ENCODE measurements at regions not wholly inside any gene's neighbourhood (a gene's known extent, or its start where the extent isn't known, plus 50 kb on each side); places are given as distances from the start of the nearest gene placed in this dataset.
"Not testable (repeated sequence)": the region's sequence is repeated elsewhere in the genome, so short reads cannot be mapped to it uniquely, and the experiment has no call there.

DNA sequence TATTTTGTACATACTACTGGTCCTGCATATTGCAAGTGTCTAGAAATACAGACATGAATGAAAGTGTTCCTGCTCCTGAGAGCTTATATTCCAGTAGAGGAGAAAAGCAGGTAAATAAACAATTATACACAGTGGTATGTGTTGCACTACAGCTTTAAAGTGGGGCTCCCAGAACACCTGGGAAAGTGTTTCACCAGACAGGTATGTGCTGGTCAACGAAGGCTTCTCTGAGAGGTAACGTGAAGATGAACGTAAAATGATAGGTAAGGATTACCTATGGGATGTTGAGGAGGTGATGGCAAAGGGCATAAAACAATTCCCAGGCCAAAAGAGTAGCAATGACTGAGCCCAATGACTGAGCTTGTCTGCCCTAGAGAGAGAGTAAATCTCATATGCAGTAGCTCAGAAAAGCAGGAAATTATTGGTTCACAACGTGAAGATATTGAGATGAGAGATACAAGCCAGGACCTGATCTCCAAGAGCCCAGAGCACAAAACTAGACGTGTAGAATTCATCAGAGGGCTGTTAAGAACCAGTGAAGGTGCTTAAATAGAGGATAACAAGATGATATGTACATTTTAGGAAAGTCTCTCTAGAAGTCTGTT, 459.1 kb upstream of the BCHE start:
- DNase-seq, result no peak

DNA sequence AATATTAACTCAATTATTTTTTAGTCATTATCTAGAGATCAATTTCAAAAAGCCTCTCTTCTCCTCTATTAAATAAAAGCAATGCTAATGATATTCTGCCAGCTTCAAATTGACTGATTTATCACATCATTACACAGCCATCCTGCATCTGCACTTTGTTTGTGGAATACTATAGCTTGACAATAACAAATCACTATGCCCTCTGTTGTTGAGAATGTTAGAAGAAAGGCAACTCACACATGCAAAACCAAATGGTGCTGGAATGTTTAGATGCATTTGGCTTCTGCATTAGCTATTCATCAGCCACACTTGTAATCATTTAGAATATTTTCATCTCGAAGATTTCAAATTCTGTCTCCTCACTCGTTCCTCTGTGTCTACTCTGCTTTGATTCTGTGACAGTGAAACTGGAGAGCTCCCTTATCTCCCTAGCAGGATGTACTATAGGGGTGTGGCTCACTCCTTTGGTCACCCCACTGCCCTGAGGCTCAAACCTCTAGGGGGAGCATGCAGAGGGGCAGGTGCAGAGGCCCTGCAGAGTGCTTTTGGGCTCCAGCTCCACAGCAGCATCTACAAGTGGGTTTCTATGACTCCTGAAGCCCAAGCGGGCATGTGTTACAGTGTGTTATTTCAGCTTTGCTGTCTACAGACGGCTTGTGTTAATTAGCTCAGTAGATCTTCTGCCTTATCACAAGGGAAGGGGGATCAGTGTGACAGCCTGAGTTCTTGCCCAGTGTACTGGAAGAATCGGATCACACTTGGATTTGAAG, 454.1 kb upstream of the BCHE start:
- peak; percentile 74 for DNase-seq

DNA sequence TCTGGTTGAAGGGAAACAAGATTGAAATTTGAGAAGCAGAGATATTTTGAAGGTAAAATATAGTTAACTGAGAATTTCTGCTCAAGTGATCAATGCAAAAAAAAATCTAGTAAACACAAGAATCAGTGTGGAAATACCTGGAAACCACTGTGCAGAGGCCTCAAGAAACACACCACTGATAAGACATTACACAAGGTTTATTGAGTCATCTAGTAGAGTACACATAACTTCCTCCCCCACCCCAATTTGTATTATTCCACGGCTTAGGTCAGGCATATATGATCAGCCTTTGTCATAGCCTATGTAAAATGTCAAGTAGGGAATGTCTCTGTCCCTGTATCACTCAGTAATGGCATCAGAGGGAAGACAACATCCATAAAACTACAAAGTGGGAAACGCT, 447.8 kb upstream of the BCHE start:
- DNase-seq, result no peak

DNA sequence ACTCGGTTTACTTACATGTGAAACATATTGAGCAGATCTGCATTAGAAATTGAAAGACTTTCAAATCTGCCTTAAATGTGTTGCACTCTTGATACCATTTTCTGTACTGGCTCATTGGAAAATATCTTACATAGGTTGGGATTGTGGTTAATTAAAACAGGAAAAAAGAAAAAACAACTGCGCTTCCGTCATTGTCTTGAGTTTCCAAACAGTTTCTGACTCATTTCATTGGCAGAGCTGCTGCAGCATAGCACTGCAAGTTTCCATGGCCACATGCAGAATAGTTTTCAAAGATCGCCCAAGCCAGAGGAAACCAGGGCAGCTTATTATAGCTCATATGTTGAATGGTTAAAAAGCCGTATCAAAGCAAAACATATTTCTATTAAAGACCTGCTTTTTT, 446.6 kb upstream of the BCHE start:
- no peak for DNase-seq

DNA sequence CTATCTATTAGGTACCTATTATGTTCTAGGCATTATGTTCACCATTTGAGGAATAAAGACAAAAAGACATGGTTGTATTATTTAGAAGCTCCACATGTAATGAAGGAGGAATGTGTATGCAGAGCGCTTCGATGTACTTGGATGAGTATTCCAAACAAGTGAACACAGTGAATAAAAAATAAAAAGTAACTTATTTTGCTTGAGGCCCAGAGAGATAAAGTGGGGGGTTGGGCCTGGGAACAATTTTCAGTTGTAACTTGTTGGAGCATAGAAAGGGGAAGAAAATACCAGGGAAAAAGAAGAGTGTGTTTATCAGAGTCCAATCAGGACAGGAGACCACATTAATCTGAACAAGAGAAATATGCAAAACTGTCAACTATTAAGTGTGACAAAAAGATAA, 445.7 kb upstream of the BCHE start:
- DNase-seq, result no peak

DNA sequence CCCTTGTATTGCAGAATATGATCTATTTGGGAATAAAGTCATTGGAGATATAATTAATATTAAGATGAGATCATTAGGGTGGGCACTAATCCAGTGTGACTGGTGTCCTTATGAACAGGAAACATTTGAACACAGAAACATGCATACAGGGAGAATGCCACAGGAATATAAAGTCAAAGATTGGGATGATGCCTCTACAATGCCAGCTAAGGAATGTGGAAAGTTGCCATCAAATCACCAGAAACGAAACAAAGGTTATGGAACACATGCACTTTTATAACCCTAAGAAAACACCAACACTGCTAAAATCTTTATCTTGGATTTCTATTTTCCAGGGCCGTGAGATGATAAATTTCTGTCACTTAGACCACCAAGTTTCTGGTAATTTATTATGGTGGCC, 442.4 kb upstream of the BCHE start:
- DNase-seq, result no peak

DNA sequence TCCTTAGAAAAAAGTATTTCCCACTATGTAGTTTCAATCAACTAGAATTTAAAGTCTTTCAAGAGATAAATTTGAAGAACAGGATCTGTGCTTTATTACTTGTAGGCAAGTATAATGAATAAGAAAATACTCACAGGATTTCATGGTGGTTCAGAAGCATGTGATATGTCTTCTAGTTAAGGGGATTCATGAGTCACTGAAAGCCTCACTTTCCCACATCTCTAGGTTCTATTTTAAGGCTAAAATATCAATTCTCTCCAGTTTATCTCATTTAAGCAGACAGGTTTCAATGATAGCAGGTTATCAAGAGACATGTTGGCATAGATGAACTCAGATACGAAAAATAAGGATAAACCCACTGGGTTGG, 437.8 kb upstream of the BCHE start:
- no peak for DNase-seq

DNA sequence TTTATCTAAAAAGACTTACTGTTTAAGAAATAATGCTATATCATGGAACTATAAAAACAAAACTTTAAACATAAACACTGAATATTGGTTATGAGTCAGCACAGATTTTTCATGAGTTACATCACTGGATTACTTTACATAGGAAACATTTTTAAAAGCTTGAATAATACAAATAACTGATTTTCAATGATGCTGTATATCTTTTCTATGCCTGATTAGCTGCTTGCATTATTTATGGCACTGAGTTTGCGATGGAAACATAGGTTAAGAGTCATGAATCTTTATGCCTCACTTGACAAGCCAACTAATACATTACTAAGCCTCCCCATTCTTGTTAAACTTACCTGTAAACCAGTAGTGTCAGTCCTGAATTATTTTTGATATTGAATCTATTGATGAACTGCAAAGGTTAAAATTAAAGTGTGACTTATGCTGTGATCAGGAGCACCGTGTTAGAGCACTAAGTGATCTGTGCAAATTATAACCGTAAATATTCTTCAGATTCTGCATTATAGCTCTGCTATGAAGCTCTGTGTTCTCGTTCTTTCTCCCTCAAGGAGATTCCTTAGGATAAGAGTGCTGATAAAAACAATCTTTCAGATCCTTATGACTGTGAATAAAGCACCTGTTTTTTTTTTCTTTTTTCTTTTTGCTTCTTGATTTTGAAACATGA, 437.3 kb upstream of the BCHE start:
- DNase-seq, result no peak

DNA sequence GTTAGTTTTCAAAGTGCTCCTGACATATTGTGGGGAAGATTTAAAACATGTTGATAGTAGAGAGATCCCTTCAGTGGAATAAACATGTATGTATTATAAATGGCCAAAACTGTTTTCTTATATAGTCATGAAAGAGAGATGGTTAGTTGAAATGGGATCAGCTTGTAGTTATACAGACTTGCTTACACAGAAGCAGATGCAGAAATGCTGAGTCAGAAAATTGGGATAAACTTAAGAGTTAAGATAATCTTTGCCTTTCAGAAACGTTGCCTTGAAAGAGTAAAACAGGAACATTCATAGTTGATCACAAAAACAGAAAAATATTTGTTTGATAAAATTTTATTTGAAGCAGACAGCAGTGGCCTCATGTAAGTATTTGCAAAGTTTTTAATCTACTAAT, 433.2 kb upstream of the BCHE start:
- no peak for DNase-seq

DNA sequence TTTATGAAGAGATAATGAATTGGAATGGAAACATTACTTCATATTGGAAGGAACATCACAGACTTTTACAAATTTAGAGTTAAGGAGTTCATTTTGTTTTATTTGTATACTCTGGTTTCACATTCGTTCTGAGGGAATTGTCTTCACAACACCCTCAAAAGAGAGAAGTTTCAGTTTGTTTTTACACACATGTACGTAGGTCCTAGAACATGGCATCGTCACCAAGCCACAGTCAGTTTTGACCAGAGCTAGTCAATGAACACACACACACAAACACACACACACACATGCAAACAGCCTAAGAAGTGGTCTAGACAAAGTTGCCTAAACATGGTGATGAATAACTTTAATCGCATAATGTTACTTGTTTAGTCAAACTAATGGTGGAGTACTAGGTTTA, 427.9 kb upstream of the BCHE start:
- no peak for DNase-seq

DNA sequence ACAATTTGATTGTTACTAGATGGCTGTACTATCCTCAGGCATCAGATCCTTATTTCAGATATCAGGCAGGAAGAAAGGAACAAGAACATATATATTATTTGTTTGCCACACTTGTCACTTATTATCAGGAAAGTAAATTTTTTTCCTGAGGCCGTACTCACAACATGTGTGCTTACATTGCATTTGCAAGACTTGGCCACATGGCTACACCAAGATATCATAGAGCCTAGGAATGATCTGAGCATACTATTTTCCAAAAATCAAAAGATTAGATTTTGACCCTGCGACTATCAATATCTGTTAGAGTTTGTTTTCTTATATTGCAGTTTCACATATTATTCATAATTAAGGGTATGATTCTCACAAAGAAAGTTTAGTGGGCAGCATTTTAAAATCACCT, 426.2 kb upstream of the BCHE start:
- peak; percentile 36 for DNase-seq

DNA sequence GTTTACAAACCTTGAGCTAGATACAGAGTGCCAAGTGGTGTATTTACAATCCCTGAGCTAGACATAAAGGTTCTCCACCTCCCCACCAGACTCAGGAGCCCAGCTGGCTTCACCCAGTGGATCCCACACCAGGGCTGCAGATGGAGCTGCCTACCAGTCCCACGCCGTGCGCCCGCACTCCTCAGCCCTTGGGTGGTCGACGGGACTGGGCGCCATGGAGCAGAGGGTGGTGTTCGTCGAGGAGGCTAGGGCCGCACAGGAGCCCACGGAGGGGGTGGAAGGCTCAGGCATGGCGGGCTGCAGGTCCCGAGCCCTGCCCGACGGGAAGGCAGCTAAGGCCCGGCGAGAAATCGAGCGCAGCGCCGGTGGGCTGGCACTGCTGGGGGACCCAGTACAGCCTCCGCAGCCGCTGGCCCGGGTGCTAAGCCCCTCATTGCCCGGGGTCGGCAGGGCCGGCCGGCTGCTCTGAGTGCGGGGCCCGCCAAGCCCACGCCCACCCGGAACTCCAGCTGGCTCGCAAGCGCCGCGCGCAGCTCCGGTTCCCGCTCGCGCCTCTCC, 421.1 kb upstream of the BCHE start:
- not testable (repeated sequence) for DNase-seq

DNA sequence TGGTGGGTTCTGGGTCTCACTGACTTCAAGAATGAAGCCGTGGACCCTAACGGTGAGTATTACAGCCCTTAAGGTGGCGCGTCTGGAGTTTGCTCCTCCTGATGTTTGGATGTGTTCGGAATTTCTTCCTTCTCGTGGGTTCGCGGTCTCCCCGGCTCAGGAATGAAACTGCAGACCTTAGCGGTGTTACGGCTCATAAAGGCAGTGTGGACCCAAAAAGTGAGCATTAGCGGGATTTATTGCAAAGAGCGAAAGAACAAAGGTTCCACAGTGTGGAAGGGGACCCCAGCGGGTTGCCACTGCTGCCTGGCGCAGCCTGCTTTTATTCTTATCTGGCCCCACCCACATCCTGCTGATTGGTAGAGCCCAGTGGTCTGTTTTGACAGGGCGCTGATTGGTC, 420.5 kb upstream of the BCHE start:
- no peak for DNase-seq

DNA sequence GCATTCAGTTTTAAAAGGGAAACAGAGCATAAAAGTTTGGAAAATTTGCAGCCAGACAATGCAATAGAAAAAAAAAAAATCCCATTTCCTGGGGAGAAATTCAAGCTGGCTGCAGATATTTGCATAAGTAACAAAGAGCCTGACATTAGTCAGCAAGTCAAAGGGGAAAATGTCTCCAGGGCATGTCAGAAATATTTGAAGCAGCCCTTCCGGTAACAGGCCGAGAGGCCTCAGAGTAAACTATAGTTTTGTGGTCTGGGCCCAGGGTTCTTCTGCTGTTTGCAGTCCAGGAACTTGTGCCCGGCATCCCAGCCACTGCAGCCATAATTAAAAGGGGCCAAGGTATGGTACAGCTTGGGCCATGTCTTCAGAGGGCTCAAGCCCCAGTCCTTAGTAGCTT, 411.6 kb upstream of the BCHE start:
- no peak for DNase-seq

DNA sequence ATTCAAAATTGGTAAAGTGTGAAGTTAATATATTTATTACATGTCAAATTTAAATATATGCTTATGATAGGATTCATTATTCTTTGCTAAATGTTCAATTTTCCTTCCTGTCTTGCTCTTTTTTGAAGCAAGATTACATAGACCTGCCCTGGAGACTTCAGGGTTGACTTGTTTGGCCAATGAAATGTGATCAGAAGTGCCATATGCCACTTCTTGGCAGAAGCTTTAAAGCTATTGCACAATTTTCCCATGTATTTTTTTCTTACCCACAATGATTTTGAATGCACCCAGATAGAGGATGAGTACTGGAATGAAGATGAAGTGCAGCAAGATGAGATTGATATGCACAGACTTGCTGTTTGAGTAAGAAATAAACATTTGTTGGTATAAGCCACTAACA, 406.3 kb upstream of the BCHE start:
- peak; percentile 92 for DNase-seq

DNA sequence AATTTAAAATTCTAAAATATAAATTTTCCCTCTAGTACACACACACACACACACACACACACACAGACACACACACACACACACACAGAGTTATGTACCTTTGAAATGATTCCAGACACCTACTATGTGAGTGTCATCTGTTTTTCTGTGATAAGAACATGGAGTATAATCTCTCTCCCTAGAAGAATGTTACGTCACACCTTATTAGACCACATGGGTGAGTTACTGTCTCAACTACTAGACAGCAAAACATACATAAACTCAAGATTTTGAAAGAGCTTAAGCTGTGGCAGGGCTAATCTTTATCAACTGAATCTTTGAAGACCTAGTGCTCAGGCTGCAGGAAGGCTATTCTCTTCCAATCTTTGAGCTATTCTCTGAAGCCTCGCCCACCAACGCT, 385.9 kb upstream of the BCHE start:
- DNase-seq, result peak; percentile 29

DNA sequence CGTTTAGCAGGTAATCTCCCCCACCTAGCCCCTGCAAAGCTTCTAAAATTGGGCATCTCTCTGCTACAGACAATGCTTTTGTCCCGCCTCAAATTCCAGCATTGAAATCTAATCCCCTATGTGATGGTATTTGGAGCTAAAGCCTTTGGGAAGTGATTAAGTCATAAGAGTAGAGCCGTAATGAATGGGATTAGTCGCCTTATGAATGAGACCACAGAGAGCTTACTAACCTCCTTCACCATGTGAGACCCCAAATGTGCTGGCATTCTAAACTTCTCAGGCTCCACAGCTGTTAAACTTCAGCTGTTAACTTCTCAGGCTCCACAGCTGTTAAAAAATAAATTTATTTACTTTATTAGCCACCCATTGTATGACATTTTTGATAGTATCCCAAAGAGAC, 374.2 kb upstream of the BCHE start:
- DNase-seq, result no peak

DNA sequence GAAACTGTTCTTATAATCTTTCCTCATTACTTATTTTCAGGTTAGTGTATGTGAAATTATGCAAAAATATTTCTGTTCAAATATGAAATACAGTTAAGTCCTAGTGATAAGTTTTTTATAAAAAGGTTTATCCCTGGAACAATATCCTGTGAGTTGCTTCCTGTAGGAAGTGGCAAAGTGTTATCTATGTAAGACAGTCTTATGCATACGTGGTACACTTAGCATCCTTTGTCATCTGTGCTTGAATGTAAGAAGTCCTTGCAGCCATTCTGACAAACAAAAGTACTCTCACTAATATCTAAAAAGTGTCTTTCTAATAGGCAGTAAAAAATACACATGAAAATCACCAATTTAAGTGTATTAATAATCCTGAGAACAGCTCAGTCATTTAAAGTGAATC, 372.5 kb upstream of the BCHE start:
- no peak for DNase-seq

DNA sequence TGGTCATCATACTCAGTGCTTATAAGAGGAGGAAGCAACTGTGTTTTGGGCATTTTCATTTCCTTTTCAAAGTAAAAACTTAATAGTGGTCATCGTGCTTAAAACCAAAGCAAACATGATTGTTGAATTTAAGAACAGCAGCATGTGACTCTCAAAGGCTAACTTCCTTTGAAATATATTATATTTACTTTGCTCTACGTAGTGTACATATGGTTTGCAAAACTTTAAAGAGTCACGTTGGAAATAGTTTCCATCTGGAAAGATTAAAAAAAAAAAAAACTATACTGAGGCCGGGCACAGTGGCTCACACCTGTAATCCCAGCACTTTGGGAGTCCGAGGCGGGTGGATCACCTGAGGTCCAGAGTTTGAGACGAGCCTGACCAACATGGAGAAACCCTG, 367.9 kb upstream of the BCHE start:
- DNase-seq, result no peak

DNA sequence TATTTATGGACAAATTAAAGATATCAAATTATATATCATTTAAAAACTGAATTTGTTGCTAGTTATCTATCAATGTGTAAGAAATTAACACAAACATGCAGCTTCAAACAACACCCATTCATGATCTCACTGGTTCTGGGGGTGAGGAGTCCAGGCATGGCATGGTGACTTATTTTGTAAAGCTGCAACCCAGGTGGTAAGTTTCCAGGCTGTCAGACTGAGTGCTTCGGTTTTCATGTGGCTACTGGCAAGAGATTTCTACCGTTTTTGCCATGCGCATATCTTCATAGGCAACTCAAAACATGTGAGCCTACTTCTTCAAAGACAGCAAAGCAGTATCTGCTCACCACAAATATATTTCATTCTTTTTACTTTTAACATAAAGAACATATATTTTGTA, 364.3 kb upstream of the BCHE start:
- DNase-seq, result peak; percentile 63

DNA sequence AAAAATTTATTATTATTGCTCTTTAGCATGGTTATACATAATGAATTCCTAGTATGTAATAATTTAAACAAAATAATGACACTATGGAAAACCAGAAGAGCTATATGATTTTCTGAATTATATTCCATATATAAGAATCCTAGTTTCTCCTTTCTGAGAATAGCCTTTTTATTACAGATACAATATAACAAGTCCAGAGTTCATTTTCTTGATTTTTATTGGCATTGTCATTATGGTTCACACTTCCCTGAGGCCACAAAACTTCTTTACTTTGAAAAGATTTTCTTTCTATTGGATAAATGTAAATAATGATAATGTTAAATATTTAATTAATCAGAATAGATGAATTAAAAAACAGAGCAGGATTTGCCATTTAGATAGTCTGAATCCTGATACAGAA, 362.3 kb upstream of the BCHE start:
- no peak for DNase-seq

DNA sequence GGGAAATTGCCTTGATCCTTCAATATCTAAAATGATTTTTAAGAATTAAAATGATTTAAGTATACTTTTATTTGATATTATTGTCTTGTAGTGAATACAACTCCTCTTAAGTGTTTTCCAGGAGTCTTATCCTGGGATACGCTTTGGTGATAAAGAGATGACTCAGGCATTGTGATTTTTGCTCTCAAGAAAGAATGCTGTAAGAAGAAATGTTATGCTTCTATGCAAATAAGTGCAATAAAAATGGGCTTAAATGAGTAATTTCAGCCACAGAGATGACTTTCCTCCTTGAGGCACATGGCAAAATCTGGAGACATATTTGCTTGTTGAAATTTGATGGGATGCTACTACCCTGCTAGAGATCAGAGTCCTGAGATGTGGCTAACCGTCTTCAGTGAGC, 358.6 kb upstream of the BCHE start:
- no peak for DNase-seq

DNA sequence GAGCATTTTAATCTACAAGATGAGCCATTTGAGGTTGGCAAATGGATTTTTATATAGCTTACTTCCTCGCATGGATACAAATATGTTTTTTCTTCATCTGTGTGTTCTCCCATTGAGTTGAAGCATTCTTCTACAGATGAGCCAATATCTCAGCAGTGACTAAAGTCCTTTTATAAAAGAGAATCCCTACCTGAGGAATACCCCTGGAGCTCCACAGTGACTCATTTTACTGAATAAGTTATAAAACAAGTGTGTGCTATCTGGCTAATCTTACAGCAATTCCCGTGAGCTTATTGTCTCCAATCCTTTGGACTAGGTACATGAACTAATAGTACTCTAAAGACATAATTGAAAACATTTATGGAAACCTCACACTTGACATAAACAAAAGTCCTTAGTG, 354.2 kb upstream of the BCHE start:
- no peak for DNase-seq

DNA sequence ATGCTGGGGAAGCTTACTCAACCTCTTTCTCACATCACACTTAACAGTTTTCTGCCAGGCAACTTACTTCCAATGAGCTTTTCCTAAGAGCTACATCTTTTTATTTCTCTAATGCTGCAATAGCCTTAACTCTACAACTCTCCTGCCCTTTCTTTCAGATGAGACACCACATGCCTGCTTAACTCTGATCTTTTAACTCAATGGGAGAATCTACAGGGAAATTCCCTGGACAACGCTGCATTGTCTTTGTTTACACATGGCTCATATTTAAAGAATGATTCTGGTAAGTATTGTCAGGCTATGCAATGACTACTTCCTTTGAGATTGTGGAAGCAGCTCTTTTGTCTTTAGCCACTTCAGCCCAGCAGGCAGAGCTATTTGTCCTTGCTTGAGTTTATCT, 353.1 kb upstream of the BCHE start:
- peak; percentile 90 for DNase-seq
